ENCODE measurements at regions not wholly inside any gene's neighbourhood (a gene's known extent, or its start where the extent isn't known, plus 50 kb on each side); places are given as distances from the start of the nearest gene placed in this dataset.

- H3K4me3 ChIP-seq (replicated peaks in 1 of 4; ENCODE audit: control extremely low read depth in 1 of 4, insufficient read depth in 1 of 4, low read depth in 3 of 4, low read length in 4 of 4) = no peak overlapping the region
- H3K27me3 ChIP-seq (ENCODE audit: control insufficient read depth, insufficient read depth, low read length) = no peaks in the 10 kb centered on the region
- H3K4me2 ChIP-seq (ENCODE audit: extremely low read depth, insufficient read depth, low read length) = no peak overlapping the region
- no peaks in the 10 kb centered on the region for H4K20me1 ChIP-seq (ENCODE audit: control insufficient read depth, extremely low read depth, insufficient read depth, low read length)
- no peaks in the 10 kb centered on the region for H3K9me3 ChIP-seq (ENCODE audit: control insufficient read depth, insufficient read depth, low read depth, low read length)
- H3K9ac ChIP-seq (ENCODE audit: insufficient read depth, low read length) = no peak overlapping the region
- no peak for DNase-seq (ENCODE audit: low read depth in 2 of 2)
- no peaks in the 10 kb centered on the region for H3K4me1 ChIP-seq (ENCODE audit: control insufficient read depth, extremely low read depth, insufficient read depth, low read length)
- no peaks in the 10 kb centered on the region for H3K79me2 ChIP-seq (ENCODE audit: control insufficient read depth, insufficient read depth, low read length)
- H2AFZ ChIP-seq (ENCODE audit: low read length) = no peak overlapping the region
- no peak for TF ChIP-seq CTCF (conservative IDR thresholded peaks at IDR 0.05 in 1 of 2, IDR thresholded peaks at IDR 0.05 in 1 of 2; ENCODE audit: low read depth in 1 of 2, low read length in 2 of 2)
- no peak for TF ChIP-seq EZH2 (IDR thresholded peaks at IDR 0.05; ENCODE audit: low read length, missing control alignments)
- no peaks in the 10 kb centered on the region for H3K36me3 ChIP-seq (ENCODE audit: control insufficient read depth, insufficient read depth, low read length)
- H3K27ac ChIP-seq (ENCODE audit: insufficient read depth, low read length) = no peak overlapping the region
Observed at GRCh38 chr11:42975180-42975529, 336.6 kb upstream of the API5 start.

GRCh38 chr11:42976636-42977217 is 335.1 kb upstream of the API5 start:
- TF ChIP-seq CTCF (conservative IDR thresholded peaks at IDR 0.05 in 1 of 2, IDR thresholded peaks at IDR 0.05 in 1 of 2; ENCODE audit: low read depth in 1 of 2, low read length in 2 of 2) (no peak), EZH2 (IDR thresholded peaks at IDR 0.05; ENCODE audit: low read length, missing control alignments) (no peak)
- H3K36me3 ChIP-seq (ENCODE audit: control insufficient read depth, insufficient read depth, low read length) = no peaks in the 10 kb centered on the region
- H3K27me3 ChIP-seq (ENCODE audit: control insufficient read depth, insufficient read depth, low read length) = no peaks in the 10 kb centered on the region
- DNase-seq (ENCODE audit: low read depth in 2 of 2) = no peak
- no peaks in the 10 kb centered on the region for H4K20me1 ChIP-seq (ENCODE audit: control insufficient read depth, extremely low read depth, insufficient read depth, low read length)
- no peak overlapping the region for H3K4me3 ChIP-seq (replicated peaks in 1 of 4; ENCODE audit: control extremely low read depth in 1 of 4, insufficient read depth in 1 of 4, low read depth in 3 of 4, low read length in 4 of 4)
- H2AFZ ChIP-seq (ENCODE audit: low read length) = no peak overlapping the region
- H3K4me2 ChIP-seq (ENCODE audit: extremely low read depth, insufficient read depth, low read length) = no peak overlapping the region
- H3K9me3 ChIP-seq (ENCODE audit: control insufficient read depth, insufficient read depth, low read depth, low read length) = no peaks in the 10 kb centered on the region
- H3K9ac ChIP-seq (ENCODE audit: insufficient read depth, low read length) = no peak overlapping the region
- H3K4me1 ChIP-seq (ENCODE audit: control insufficient read depth, extremely low read depth, insufficient read depth, low read length) = no peaks in the 10 kb centered on the region
- H3K79me2 ChIP-seq (ENCODE audit: control insufficient read depth, insufficient read depth, low read length) = no peaks in the 10 kb centered on the region
- no peak overlapping the region for H3K27ac ChIP-seq (ENCODE audit: insufficient read depth, low read length)

- Histone ChIP-seq H2AFZ (ENCODE audit: low read length) (no peak overlapping the region), H4K20me1 (ENCODE audit: control insufficient read depth, extremely low read depth, insufficient read depth, low read length) (no peaks in the 10 kb centered on the region), H3K27me3 (ENCODE audit: control insufficient read depth, insufficient read depth, low read length) (no peaks in the 10 kb centered on the region), H3K9me3 (ENCODE audit: control insufficient read depth, insufficient read depth, low read depth, low read length) (no peaks in the 10 kb centered on the region), H3K4me3 (replicated peaks in 1 of 4; ENCODE audit: control extremely low read depth in 1 of 4, insufficient read depth in 1 of 4, low read depth in 3 of 4, low read length in 4 of 4) (no peak overlapping the region), H3K27ac (ENCODE audit: insufficient read depth, low read length) (no peak overlapping the region), H3K36me3 (ENCODE audit: control insufficient read depth, insufficient read depth, low read length) (no peaks in the 10 kb centered on the region), H3K79me2 (ENCODE audit: control insufficient read depth, insufficient read depth, low read length) (no peaks in the 10 kb centered on the region), H3K9ac (ENCODE audit: insufficient read depth, low read length) (no peak overlapping the region), H3K4me2 (ENCODE audit: extremely low read depth, insufficient read depth, low read length) (no peak overlapping the region), H3K4me1 (ENCODE audit: control insufficient read depth, extremely low read depth, insufficient read depth, low read length) (no peaks in the 10 kb centered on the region)
- no peak for TF ChIP-seq CTCF (conservative IDR thresholded peaks at IDR 0.05 in 1 of 2, IDR thresholded peaks at IDR 0.05 in 1 of 2; ENCODE audit: low read depth in 1 of 2, low read length in 2 of 2)
- no peak for TF ChIP-seq EZH2 (IDR thresholded peaks at IDR 0.05; ENCODE audit: low read length, missing control alignments)
- DNase-seq (ENCODE audit: low read depth in 2 of 2) = no peak
Observed at GRCh38 chr11:42992594-42992993, 319.2 kb upstream of the API5 start.
